Osteoblast (primary cell): ENCODE measurements at regions not wholly inside any gene's neighbourhood (a gene's known extent, or its start where the extent isn't known, plus 50 kb on each side); places are given as distances from the start of the nearest gene placed in this dataset.
A peak's percentile ranks its signal among the peaks of the same experiment; 100 is the strongest.

ENCODE experiments used
- DNase-seq: peaks from one replicate; pipeline ENCODE4 v3.0.0; 2011; ENCODE audit warnings: low spot score, mixed read lengths; ENCODE audit not compliant: insufficient read length; ENCODE audit errors: missing footprints
- H2AFZ ChIP-seq: 2 replicates; pipeline ENCODE4 v1.6.0; 2011; ENCODE audit warnings: mild to moderate bottlenecking, low read length
- H3K27ac ChIP-seq: 2 replicates; pipeline ENCODE4 v1.5.1; 2011; ENCODE audit warnings: mild to moderate bottlenecking, low read depth, low read length, moderate library complexity
- H3K27me3 ChIP-seq: 2 replicates; pipeline ENCODE4 v1.6.0; 2012; ENCODE audit warnings: mild to moderate bottlenecking, control low read depth, inconsistent platforms, low read length, moderate library complexity; ENCODE audit not compliant: insufficient read depth
- H3K36me3 ChIP-seq: 2 replicates; pipeline ENCODE4 v1.5.1; 2011; ENCODE audit warnings: mild to moderate bottlenecking, low read length, control low read depth, moderate library complexity; ENCODE audit not compliant: insufficient read depth
- H3K4me1 ChIP-seq: 2 replicates; pipeline ENCODE4 v1.5.1; 2011; ENCODE audit warnings: mild to moderate bottlenecking, low read length, control low read depth, moderate library complexity; ENCODE audit not compliant: insufficient read depth
- H3K4me2 ChIP-seq: 2 replicates; pipeline ENCODE4 v1.6.0; 2011; ENCODE audit warnings: mild to moderate bottlenecking, low read length; ENCODE audit not compliant: insufficient read depth
- H3K4me3 ChIP-seq: fragments of 200-600 bp; sonication (generic); 3 replicates; pipeline ENCODE4 v1.5.1; 2012; ENCODE audit warnings: mild to moderate bottlenecking, low read length, inconsistent platforms; ENCODE audit not compliant: insufficient read depth
- H3K79me2 ChIP-seq: 2 replicates; pipeline ENCODE4 v1.6.0; 2012; ENCODE audit warnings: mild to moderate bottlenecking, low read length, control low read depth, inconsistent platforms; ENCODE audit not compliant: insufficient read depth
- H3K9me3 ChIP-seq: 2 replicates; pipeline ENCODE4 v1.5.1; 2011; ENCODE audit warnings: low read depth, low read length, control low read depth
- H4K20me1 ChIP-seq: 2 replicates; pipeline ENCODE4 v1.6.0; 2012; ENCODE audit warnings: mild to moderate bottlenecking, low read length, control low read depth; ENCODE audit not compliant: insufficient read depth
- TF ChIP-seq, protein P1 (sequence below): IDR thresholded peaks from 2 replicates; pipeline ENCODE4 v1.5.1; 2011; ENCODE audit warnings: mild to moderate bottlenecking, low read depth, low read length, moderate library complexity; ENCODE audit errors: extremely low read depth

DNA sequence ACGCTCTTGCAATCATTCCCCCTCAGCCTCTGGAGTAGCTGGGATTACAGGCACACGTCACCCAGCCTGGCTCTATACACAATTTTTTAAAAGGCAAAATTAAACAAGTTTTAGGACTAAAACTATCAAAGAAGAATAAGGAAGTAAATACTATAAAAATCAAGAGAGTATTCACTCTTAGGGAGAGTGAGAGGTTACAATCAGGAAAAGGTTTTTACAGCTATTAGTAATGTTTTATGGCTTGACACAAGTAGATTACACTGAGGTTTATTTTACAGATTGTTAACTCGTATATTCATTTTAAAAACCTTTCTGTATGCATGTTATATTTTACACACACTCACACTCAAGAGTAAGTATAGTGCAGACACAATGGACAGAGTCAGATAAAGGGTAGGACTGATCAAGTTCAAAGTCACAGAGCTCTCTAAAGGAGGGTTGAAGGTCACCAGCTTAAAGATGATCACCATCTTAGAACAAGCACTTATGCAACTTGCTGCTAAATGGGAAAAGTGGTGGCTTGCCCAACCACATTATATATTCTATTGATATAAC, 77.9 kb upstream of the MAN1A2 start:
- no peaks in the 10 kb centered on the region for H3K79me2 ChIP-seq
- no peaks in the 10 kb centered on the region for H3K4me1 ChIP-seq
- H3K27ac ChIP-seq, result no peak overlapping the region
- H3K9me3 ChIP-seq, result no peaks in the 10 kb centered on the region
- no peaks in the 10 kb centered on the region for H4K20me1 ChIP-seq
- no peaks in the 10 kb centered on the region for H3K27me3 ChIP-seq
- no peaks in the 10 kb centered on the region for H3K36me3 ChIP-seq
- DNase-seq, result no peak
- no peak overlapping the region for H3K4me2 ChIP-seq
- H3K4me3 ChIP-seq, result no peak overlapping the region
- H2AFZ ChIP-seq, result no peak overlapping the region
- TF ChIP-seq, protein P1, sequence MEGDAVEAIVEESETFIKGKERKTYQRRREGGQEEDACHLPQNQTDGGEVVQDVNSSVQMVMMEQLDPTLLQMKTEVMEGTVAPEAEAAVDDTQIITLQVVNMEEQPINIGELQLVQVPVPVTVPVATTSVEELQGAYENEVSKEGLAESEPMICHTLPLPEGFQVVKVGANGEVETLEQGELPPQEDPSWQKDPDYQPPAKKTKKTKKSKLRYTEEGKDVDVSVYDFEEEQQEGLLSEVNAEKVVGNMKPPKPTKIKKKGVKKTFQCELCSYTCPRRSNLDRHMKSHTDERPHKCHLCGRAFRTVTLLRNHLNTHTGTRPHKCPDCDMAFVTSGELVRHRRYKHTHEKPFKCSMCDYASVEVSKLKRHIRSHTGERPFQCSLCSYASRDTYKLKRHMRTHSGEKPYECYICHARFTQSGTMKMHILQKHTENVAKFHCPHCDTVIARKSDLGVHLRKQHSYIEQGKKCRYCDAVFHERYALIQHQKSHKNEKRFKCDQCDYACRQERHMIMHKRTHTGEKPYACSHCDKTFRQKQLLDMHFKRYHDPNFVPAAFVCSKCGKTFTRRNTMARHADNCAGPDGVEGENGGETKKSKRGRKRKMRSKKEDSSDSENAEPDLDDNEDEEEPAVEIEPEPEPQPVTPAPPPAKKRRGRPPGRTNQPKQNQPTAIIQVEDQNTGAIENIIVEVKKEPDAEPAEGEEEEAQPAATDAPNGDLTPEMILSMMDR, result no peak

DNA sequence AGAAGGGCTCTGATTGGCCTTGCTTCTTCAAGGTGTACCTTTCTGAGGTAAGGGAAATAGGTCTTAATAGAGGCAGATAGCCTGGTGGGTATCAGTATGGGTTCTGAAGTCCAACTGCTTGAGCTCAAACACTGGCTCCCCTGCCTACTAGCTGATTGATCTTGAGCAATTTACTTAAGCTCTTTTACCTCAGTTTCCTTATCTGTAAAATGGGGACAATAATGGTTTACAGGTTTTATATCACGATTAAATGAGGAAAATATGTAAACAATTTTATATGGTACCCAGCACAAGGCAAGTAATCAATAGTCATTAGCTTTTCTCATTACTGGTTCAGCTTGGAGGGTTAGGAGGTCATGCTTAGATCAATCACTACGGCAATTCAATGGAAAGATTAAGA, 75.8 kb upstream of the VTCN1 start:
- Histone ChIP-seq H3K79me2 (no peaks in the 10 kb centered on the region), H3K27ac (no peak overlapping the region), H3K9me3 (no peaks in the 10 kb centered on the region), H3K27me3 (no peaks in the 10 kb centered on the region), H3K36me3 (no peaks in the 10 kb centered on the region), H4K20me1 (no peaks in the 10 kb centered on the region), H3K4me1 (no peaks in the 10 kb centered on the region), H3K4me3 (no peak overlapping the region), H3K4me2 (no peak overlapping the region), H2AFZ (no peak overlapping the region)
- TF ChIP-seq, protein P1, result no peak
- no peak for DNase-seq

DNA sequence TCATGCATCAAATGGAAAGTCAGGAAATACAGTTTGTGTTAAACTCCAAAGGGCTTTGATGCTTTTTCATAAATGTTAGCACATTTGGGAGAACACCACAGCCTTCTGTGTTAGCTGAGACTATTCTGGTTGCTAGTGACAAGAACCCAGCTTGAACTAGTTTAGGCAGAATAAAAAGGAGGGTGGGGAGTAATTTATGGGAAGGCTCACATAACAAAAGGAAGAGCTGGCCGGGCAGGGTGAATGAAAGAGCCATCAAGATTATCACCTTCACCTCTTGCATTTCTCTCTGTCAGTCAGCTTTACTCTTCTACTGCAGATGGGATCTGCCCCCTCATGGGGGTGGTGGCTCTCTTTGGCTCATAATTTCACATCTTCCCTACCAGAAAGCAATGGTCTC, 75.4 kb upstream of the VTCN1 start:
- Histone ChIP-seq H4K20me1 (no peaks in the 10 kb centered on the region), H3K4me3 (no peak overlapping the region), H3K4me1 (no peaks in the 10 kb centered on the region), H3K9me3 (no peaks in the 10 kb centered on the region), H3K79me2 (no peaks in the 10 kb centered on the region), H3K4me2 (no peak overlapping the region), H3K27ac (no peak overlapping the region), H3K36me3 (no peaks in the 10 kb centered on the region), H2AFZ (no peak overlapping the region), H3K27me3 (no peaks in the 10 kb centered on the region)
- DNase-seq, result no peak
- TF ChIP-seq, protein P1, result no peak

DNA sequence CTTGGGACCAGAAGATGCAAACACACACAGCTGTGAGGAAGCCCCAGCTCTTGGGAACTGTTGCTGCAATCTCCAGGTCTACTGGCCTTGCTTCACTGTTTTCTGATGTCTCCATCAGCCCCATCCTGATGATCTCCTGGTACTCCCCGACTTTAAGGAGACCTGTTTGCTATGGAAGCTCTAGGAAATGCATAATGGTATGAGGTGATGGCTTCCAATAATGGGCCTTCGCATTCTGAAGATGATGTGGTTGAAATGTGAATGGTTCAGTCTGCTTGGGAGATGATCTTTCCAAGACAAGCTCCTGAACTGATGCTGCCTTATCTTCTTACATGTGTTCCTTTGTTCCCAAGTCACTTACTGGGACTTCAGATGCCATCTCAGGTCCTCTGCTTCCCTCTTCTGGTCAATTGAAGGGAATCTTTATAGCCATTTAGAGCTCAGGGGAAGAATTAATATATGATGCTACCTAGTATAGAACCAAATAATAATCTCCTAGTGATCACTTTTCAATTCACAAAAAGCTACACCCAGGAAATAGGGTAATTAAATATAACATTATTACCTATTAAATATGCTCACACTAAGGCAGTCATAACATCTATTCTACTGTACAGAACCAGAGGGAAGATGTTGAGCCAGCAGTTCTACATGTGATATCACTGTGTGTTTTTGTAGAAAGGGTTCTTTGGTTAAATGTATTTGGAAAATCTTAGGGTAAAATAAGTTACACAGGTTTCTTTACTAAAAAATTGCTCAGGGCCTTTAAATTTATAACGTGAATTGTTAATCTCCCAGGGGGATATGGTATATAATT, 73.9 kb upstream of the VTCN1 start:
- Histone ChIP-seq H3K9me3 (no peaks in the 10 kb centered on the region), H4K20me1 (no peaks in the 10 kb centered on the region), H3K4me3 (no peak overlapping the region), H3K4me2 (no peak overlapping the region), H3K4me1 (no peaks in the 10 kb centered on the region), H3K27me3 (no peaks in the 10 kb centered on the region), H3K79me2 (no peaks in the 10 kb centered on the region), H3K27ac (no peak overlapping the region), H3K36me3 (no peaks in the 10 kb centered on the region), H2AFZ (no peak overlapping the region)
- DNase-seq, result no peak
- TF ChIP-seq, protein P1, result peak; percentile 68
